Panc1 (cell line): ENCODE measurements at regions not wholly inside any gene's neighbourhood (a gene's known extent, or its start where the extent isn't known, plus 50 kb on each side); places are given as distances from the start of the nearest gene placed in this dataset.

Source experiments
- ATAC-seq: fragments of 200-7000 bp; cut with Tn5 transposase; 2 replicates; pipeline ENCODE4 v1.9.1; 2020; ENCODE audit warnings: mild to moderate bottlenecking, moderate library complexity
- BruUV-seq: library from RNA; stranded (reverse); fragments of 400-500 nt; replicated peaks from 2 replicates; lab custom pipeline; 2021; lab: Mats Ljungman, UMichigan
- CTCF ChIA-PET: fragments of 300-600 bp; sonication (Branson Sonifier 250); formaldehyde crosslinking; loops from one replicate; lab custom pipeline; 2022; ENCODE audit warnings: antibody characterized with exemption; lab: Charles Lee
- POLR2A ChIA-PET: fragments of 300-600 bp; sonication (Branson Sonifier 250); formaldehyde crosslinking; loops from one replicate; lab custom pipeline; 2022; ENCODE audit warnings: antibody characterized with exemption; lab: Charles Lee
- DNase-seq: peaks from one replicate; pipeline ENCODE4 v3.0.0-alpha.2; 2010; ENCODE audit warnings: low read depth, low spot score
- H3K27ac ChIP-seq: 2 replicates; pipeline ENCODE4 v1.5.1; 2011; ENCODE audit warnings: mild to moderate bottlenecking, low read length, inconsistent platforms
- H3K27me3 ChIP-seq: fragments of 200-500 bp; sonication (Bioruptor generic); 2 replicates; pipeline ENCODE4 v1.6.0; 2014; ENCODE audit warnings: low read length, inconsistent platforms; ENCODE audit not compliant: control insufficient read depth, insufficient read depth
- H3K36me3 ChIP-seq: fragments of 200-500 bp; sonication (Bioruptor generic); 2 replicates; pipeline ENCODE4 v1.5.1; 2014; ENCODE audit warnings: inconsistent platforms, mild to moderate bottlenecking, low read length, moderate library complexity; ENCODE audit not compliant: control insufficient read depth, insufficient read depth
- H3K4me1 ChIP-seq: 2 replicates; pipeline ENCODE4 v1.5.1; 2011; ENCODE audit warnings: inconsistent platforms, mild to moderate bottlenecking, low read length, moderate library complexity; ENCODE audit not compliant: control insufficient read depth, insufficient read depth
- H3K4me3 ChIP-seq, 2 experiments: 2 replicates each; pipeline ENCODE4 v1.5.1; 2011 to 2012; ENCODE audit warnings: low read depth in 2 of 2, low read length in 2 of 2, mild to moderate bottlenecking in 2 of 2, inconsistent platforms in 1 of 2, moderate library complexity in 1 of 2
- H3K9me3 ChIP-seq: fragments of 200-500 bp; sonication (Bioruptor generic); 2 replicates; pipeline ENCODE4 v1.5.1; 2014; ENCODE audit warnings: low read depth, mild to moderate bottlenecking, inconsistent platforms, low read length, moderate library complexity; ENCODE audit not compliant: control insufficient read depth, insufficient read depth
- CTCF ChIP-seq: fragments of 450-650 bp; IDR thresholded peaks from 2 replicates; pipeline ENCODE4 v1.5.1; 2017; ENCODE audit warnings: mild to moderate bottlenecking
- POLR2AphosphoS5 ChIP-seq: IDR thresholded peaks from 2 replicates; pipeline ENCODE4 v1.6.1; 2012; ENCODE audit warnings: mild to moderate bottlenecking, low read depth, low read length, moderate library complexity
- SIN3A ChIP-seq: IDR thresholded peaks from 2 replicates; pipeline ENCODE4 v1.6.1; 2012; ENCODE audit warnings: low read depth, mild to moderate bottlenecking, low read length, moderate library complexity, borderline replicate concordance; ENCODE audit not compliant: insufficient read depth
- TCF7L2 ChIP-seq: IDR thresholded peaks from 2 replicates; pipeline ENCODE4 v1.6.1; 2011; ENCODE audit warnings: mild to moderate bottlenecking, low read depth, low read length, inconsistent platforms
- in situ Hi-C: cut with HindIII; loops from 2 replicates; pipeline ENCODE4 v1.10.0; 2016; ENCODE audit warnings: low sequenced_read_pairs, low pct_unique_long_range_greater_than_20kb
- intact Hi-C: fragments of 100-400 bp; cut with micrococcal nuclease; formaldehyde crosslinking; loops from one replicate; pipeline ENCODE4 v1.10.0; 2022; ENCODE audit not compliant: unreplicated experiment
- TF ChIP-seq, protein P1 (sequence below), 2 experiments: IDR thresholded peaks; 2 replicates each; pipeline ENCODE4 v1.6.1; 2011 to 2012; ENCODE audit warnings: low read depth in 2 of 2, control low read depth in 1 of 2, low read length in 1 of 2, mild to moderate bottlenecking in 1 of 2, moderate library complexity in 1 of 2; ENCODE audit not compliant: insufficient read depth in 1 of 2

DNA sequence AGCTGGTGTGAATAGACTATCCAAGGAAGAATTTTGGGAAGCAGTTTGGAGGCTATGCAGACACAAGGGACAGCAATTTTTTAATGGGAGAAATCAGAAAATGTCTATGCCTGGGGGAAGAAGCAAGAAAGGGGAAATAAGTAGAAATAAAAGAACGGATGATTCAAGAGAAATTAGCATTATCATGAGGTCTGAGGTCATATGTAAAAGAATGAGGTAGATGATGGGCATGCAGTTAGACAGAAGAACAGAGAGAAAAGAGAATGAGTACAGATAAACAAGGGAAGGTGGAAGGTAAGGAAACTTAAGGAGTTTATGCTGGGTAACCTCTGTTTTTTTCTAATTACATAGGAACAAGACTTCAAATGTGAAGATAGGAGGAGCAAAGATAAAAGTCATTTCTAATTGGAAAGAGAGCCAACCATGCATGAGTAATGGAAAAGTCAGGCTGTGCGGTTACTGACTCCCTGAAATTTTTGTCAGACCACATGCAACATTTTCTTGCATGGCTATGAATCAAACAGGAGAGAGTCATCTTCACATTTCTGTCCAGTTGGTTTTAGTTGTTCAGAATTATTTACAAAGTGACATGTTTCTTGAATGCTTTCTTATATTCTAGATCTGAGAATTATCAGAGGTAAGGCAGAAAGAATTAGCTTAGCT is 101.0 kb upstream of the PIK3R1 start:
- intact Hi-C loops (no loop called here), in situ Hi-C loops (no loop called here)
- no peaks in the 10 kb centered on the region for H3K9me3 ChIP-seq
- ChIA-PET POLR2A (no interaction called here), CTCF (no interaction called here)
- peaks cover 4% of the 10 kb centered on the region; the same call in 1 of the 2 replicates for H3K27me3 ChIP-seq
- TF ChIP-seq CTCF = no peak
- TF ChIP-seq, protein P1, sequence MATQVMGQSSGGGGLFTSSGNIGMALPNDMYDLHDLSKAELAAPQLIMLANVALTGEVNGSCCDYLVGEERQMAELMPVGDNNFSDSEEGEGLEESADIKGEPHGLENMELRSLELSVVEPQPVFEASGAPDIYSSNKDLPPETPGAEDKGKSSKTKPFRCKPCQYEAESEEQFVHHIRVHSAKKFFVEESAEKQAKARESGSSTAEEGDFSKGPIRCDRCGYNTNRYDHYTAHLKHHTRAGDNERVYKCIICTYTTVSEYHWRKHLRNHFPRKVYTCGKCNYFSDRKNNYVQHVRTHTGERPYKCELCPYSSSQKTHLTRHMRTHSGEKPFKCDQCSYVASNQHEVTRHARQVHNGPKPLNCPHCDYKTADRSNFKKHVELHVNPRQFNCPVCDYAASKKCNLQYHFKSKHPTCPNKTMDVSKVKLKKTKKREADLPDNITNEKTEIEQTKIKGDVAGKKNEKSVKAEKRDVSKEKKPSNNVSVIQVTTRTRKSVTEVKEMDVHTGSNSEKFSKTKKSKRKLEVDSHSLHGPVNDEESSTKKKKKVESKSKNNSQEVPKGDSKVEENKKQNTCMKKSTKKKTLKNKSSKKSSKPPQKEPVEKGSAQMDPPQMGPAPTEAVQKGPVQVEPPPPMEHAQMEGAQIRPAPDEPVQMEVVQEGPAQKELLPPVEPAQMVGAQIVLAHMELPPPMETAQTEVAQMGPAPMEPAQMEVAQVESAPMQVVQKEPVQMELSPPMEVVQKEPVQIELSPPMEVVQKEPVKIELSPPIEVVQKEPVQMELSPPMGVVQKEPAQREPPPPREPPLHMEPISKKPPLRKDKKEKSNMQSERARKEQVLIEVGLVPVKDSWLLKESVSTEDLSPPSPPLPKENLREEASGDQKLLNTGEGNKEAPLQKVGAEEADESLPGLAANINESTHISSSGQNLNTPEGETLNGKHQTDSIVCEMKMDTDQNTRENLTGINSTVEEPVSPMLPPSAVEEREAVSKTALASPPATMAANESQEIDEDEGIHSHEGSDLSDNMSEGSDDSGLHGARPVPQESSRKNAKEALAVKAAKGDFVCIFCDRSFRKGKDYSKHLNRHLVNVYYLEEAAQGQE (IDR thresholded peaks at IDR 0.05; ENCODE audit: insufficient read depth in 1 of 2, low read depth in 2 of 2, low read length in 1 of 2) = no peak
- no peak for TF ChIP-seq SIN3A
- no peak for TF ChIP-seq TCF7L2
- TF ChIP-seq POLR2AphosphoS5 = no peak
- no peaks in the 10 kb centered on the region for H3K36me3 ChIP-seq
- no TSS peak for BruUV-seq
- ATAC-seq (no peak), DNase-seq (no peak)
- H3K27ac ChIP-seq = no peak overlapping the region
- H3K4me3 ChIP-seq = no peak overlapping the region
- H3K4me1 ChIP-seq = no peaks in the 10 kb centered on the region

DNA sequence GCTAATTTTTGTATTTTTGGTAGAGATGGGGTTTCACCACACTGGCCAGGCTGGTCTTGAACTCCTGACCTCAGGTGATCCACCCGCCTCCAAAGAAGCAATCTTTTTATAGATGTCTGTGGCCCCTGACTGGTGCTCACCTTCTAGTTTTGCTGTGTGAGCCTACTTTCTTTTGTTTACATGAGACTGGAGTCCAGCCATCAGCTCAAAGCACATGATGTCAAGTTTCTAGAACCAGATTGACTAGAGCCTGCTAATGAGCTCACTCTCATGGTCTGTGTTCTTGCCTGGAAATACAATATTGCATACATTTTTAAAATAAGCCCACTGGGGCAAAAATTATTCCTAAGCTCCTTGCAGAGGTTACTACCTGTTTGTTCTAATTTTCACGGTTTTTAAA is 102.9 kb upstream of the PIK3R1 start:
- CTCF ChIA-PET = no interaction called here
- ATAC-seq (no peak), DNase-seq (no peak)
- H3K4me3 ChIP-seq = no peak overlapping the region
- peaks cover 2% of the 10 kb centered on the region; the same call in 1 of the 2 replicates for H3K27me3 ChIP-seq
- no TSS peak for BruUV-seq
- intact Hi-C loops = no loop called here
- POLR2A ChIA-PET = no interaction called here
- H3K4me1 ChIP-seq = no peaks in the 10 kb centered on the region
- H3K27ac ChIP-seq = no peak overlapping the region
- in situ Hi-C loops = no loop called here
- TF ChIP-seq, protein P1 (IDR thresholded peaks at IDR 0.05; ENCODE audit: insufficient read depth in 1 of 2, low read depth in 2 of 2, low read length in 1 of 2) = no peak
- TF ChIP-seq TCF7L2 = no peak
- no peak for TF ChIP-seq CTCF
- TF ChIP-seq POLR2AphosphoS5 = no peak
- no peak for TF ChIP-seq SIN3A
- H3K36me3 ChIP-seq = no peaks in the 10 kb centered on the region
- H3K9me3 ChIP-seq = no peaks in the 10 kb centered on the region
